PC-9 (cell line): ENCODE measurements at regions not wholly inside any gene's neighbourhood (a gene's known extent, or its start where the extent isn't known, plus 50 kb on each side); places are given as distances from the start of the nearest gene placed in this dataset.

Experiments
- BruUV-seq: library from RNA; stranded (reverse); fragments of 400-500 nt; replicated peaks from 2 replicates; lab custom pipeline; 2021; lab: Mats Ljungman, UMichigan
- CTCF ChIA-PET: fragments of 300-600 bp; sonication (Branson Sonifier 250); formaldehyde crosslinking; loops from one replicate; lab custom pipeline; 2022; ENCODE audit warnings: antibody characterized with exemption; lab: Charles Lee
- POLR2A ChIA-PET: fragments of 300-600 bp; sonication (Branson Sonifier 250); formaldehyde crosslinking; loops from one replicate; lab custom pipeline; 2022; ENCODE audit warnings: antibody characterized with exemption; ENCODE audit not compliant: unreplicated experiment; lab: Charles Lee
- DNase-seq, 2 experiments: peaks; one replicate each; pipeline versions ENCODE4 v3.0.0 to v3.0.0-alpha.2; 2015 to 2022; ENCODE audit warnings: mixed read lengths in 1 of 2
- H2AFZ ChIP-seq: fragments of 200-600 bp; sonication (generic); 2 replicates; pipeline ENCODE4 v1.8.1; 2017; ENCODE audit warnings: antibody characterized with exemption
- H3F3A ChIP-seq: fragments of 200-600 bp; sonication (generic); 2 replicates; pipeline ENCODE4 v1.8.1; 2017; ENCODE audit warnings: antibody characterized with exemption, mild to moderate bottlenecking, low read depth; ENCODE audit not compliant: insufficient read depth
- H3K27ac ChIP-seq: fragments of 200-600 bp; sonication (generic); 2 replicates; pipeline ENCODE4 v1.6.1; 2016; ENCODE audit warnings: mixed run types
- H3K27me3 ChIP-seq: fragments of 200-600 bp; sonication (generic); 2 replicates; pipeline ENCODE4 v1.6.1; 2016; ENCODE audit warnings: low read depth, mixed run types; ENCODE audit not compliant: insufficient read depth
- H3K36me3 ChIP-seq: fragments of 200-600 bp; sonication (generic); 2 replicates; pipeline ENCODE4 v1.6.1; 2016; ENCODE audit warnings: low read depth, mixed run types
- H3K4me1 ChIP-seq: fragments of 200-600 bp; sonication (generic); replicated peaks from 2 replicates; pipeline ENCODE4 v1.6.1; 2016; ENCODE audit warnings: mixed run types; ENCODE audit not compliant: insufficient read depth
- H3K4me2 ChIP-seq: fragments of 200-600 bp; sonication (generic); 2 replicates; pipeline ENCODE4 v1.6.1; 2017; ENCODE audit warnings: mixed run types
- H3K4me3 ChIP-seq: fragments of 200-600 bp; sonication (generic); 2 replicates; pipeline ENCODE4 v1.6.1; 2016; ENCODE audit warnings: mixed run types
- H3K79me2 ChIP-seq: fragments of 200-600 bp; sonication (generic); 2 replicates; pipeline ENCODE4 v1.6.1; 2017; ENCODE audit warnings: low read depth, mixed run types
- H3K9me2 ChIP-seq: fragments of 200-600 bp; sonication (generic); 2 replicates; pipeline ENCODE4 v1.8.1; 2017; ENCODE audit warnings: mild to moderate bottlenecking; ENCODE audit not compliant: insufficient read depth
- H3K9me3 ChIP-seq: fragments of 200-600 bp; sonication (generic); 2 replicates; pipeline ENCODE4 v1.8.1; 2016; ENCODE audit warnings: low read depth; ENCODE audit not compliant: insufficient read depth
- H4K20me1 ChIP-seq: fragments of 200-600 bp; sonication (generic); 2 replicates; pipeline ENCODE4 v1.8.1; 2017; ENCODE audit not compliant: insufficient read depth
- EZH2 ChIP-seq: fragments of 200-600 bp; sonication (generic); IDR thresholded peaks from 2 replicates; pipeline ENCODE4 v1.8.0; 2017; ENCODE audit warnings: antibody characterized with exemption, low read depth
- intact Hi-C: fragments of 100-400 bp; cut with micrococcal nuclease; formaldehyde crosslinking; loops from one replicate; pipeline ENCODE4 v1.10.0; 2022; ENCODE audit not compliant: unreplicated experiment
- TF ChIP-seq, protein P1 (sequence below): fragments of 200-600 bp; sonication (generic); conservative IDR thresholded peaks from 2 replicates; pipeline ENCODE4 v1.6.1; 2017; ENCODE audit warnings: mixed run types, antibody characterized with exemption, mild to moderate bottlenecking, moderate library complexity

- Histone ChIP-seq H4K20me1 (no peaks in the 10 kb centered on the region), H3K36me3 (no peaks in the 10 kb centered on the region), H3K4me3 (no peak overlapping the region), H3K9me2 (no peaks in the 10 kb centered on the region), H3K27ac (no peak overlapping the region), H3K9me3 (peaks cover 14% of the 10 kb centered on the region), H2AFZ (no peak overlapping the region), H3K27me3 (no peaks in the 10 kb centered on the region), H3K4me2 (no peak overlapping the region), H3K79me2 (no peaks in the 10 kb centered on the region), H3K4me1 (no peaks in the 10 kb centered on the region), H3F3A (no peaks in the 10 kb centered on the region)
- ChIA-PET CTCF (no interaction called here), POLR2A (no interaction called here)
- BruUV-seq, result no TSS peak
- TF ChIP-seq EZH2, result no peak
- TF ChIP-seq, protein P1, sequence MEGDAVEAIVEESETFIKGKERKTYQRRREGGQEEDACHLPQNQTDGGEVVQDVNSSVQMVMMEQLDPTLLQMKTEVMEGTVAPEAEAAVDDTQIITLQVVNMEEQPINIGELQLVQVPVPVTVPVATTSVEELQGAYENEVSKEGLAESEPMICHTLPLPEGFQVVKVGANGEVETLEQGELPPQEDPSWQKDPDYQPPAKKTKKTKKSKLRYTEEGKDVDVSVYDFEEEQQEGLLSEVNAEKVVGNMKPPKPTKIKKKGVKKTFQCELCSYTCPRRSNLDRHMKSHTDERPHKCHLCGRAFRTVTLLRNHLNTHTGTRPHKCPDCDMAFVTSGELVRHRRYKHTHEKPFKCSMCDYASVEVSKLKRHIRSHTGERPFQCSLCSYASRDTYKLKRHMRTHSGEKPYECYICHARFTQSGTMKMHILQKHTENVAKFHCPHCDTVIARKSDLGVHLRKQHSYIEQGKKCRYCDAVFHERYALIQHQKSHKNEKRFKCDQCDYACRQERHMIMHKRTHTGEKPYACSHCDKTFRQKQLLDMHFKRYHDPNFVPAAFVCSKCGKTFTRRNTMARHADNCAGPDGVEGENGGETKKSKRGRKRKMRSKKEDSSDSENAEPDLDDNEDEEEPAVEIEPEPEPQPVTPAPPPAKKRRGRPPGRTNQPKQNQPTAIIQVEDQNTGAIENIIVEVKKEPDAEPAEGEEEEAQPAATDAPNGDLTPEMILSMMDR, result no peak
- intact Hi-C loops, result no loop called here
- no peak for DNase-seq
These were observed 56.4 kb upstream of the GJB6 start for GRCh38 chr13:20288561-20288960.

- Histone ChIP-seq H3K9me2 (no peaks in the 10 kb centered on the region), H3K4me1 (no peaks in the 10 kb centered on the region), H3K36me3 (no peaks in the 10 kb centered on the region), H3K9me3 (peaks cover 18% of the 10 kb centered on the region), H3K79me2 (no peaks in the 10 kb centered on the region), H3K4me2 (no peak overlapping the region), H3F3A (no peaks in the 10 kb centered on the region), H3K27me3 (no peaks in the 10 kb centered on the region), H3K4me3 (no peak overlapping the region), H2AFZ (no peak overlapping the region), H4K20me1 (no peaks in the 10 kb centered on the region), H3K27ac (no peak overlapping the region)
- CTCF ChIA-PET, result no interaction called here
- intact Hi-C loops, result no loop called here
- TF ChIP-seq EZH2, result no peak
- TF ChIP-seq, protein P1, result no peak
- POLR2A ChIA-PET, result no interaction called here
- no peak for DNase-seq
- BruUV-seq, result no TSS peak
These were observed 55.9 kb upstream of the GJB6 start for GRCh38 chr13:20287976-20288375.

DNA sequence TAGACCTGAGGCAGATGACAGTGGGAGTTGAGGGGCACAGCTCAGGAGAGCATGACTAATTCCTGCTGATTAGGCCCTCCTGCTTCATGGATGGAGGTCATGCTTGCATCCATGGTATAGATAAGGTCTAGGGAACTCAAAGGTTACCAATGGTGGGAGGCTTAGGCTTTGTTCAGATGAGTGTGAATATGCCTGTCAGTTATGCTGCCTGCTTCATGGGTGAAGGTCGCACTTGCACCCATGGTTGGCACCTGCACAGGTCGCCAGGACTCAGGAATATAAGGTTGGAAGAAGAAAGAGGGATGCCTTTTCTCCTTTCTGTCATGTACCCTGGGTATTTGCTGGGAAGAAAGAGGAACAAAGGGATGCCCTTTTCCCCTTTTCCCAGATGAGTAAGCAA is 53.4 kb upstream of the GJB6 start:
- POLR2A ChIA-PET, result no interaction called here
- BruUV-seq, result no TSS peak
- TF ChIP-seq, protein P1, result no peak
- no peak for TF ChIP-seq EZH2

More for the DNA sequence above, 53.4 kb upstream of the GJB6 start:
- Histone ChIP-seq H2AFZ (no peak overlapping the region), H3K4me3 (no peak overlapping the region), H4K20me1 (no peaks in the 10 kb centered on the region), H3K27me3 (no peaks in the 10 kb centered on the region), H3K9me3 (peaks cover 22% of the 10 kb centered on the region), H3K4me2 (no peak overlapping the region), H3K36me3 (no peaks in the 10 kb centered on the region), H3K27ac (no peak overlapping the region), H3F3A (no peaks in the 10 kb centered on the region), H3K4me1 (no peaks in the 10 kb centered on the region), H3K79me2 (no peaks in the 10 kb centered on the region), H3K9me2 (no peaks in the 10 kb centered on the region)
- DNase-seq, result no peak
- intact Hi-C loops, result no loop called here
- CTCF ChIA-PET, result no interaction called here
